ENCODE measurements at regions not wholly inside any gene's neighbourhood (a gene's known extent, or its start where the extent isn't known, plus 50 kb on each side); places are given as distances from the start of the nearest gene placed in this dataset.
"Not testable (repeated sequence)": the region's sequence is repeated elsewhere in the genome, so short reads cannot be mapped to it uniquely, and the experiment has no call there.

GRCh38 chr2:37576831-37577230 is 94.6 kb downstream of the CDC42EP3 start:
- intact Hi-C loops (cut with DNase I) = no loop called here

GRCh38 chr2:37579192-37579713 is 92.2 kb downstream of the CDC42EP3 start:
- no peak for TF ChIP-seq CTCF (IDR thresholded peaks at IDR 0.05)
- intact Hi-C loops (cut with DNase I) = no loop called here
- no peak for DNase-seq
- H3K27ac ChIP-seq = no peak overlapping the region
- H3K36me3 ChIP-seq = no peaks in the 10 kb centered on the region
- H3K4me1 ChIP-seq = peaks cover 13% of the 10 kb centered on the region
- H3K27me3 ChIP-seq (ENCODE audit: low read depth) = no peaks in the 10 kb centered on the region
- ATAC-seq = no peak
- no peak overlapping the region for H3K4me3 ChIP-seq
- no peaks in the 10 kb centered on the region for H3K9me3 ChIP-seq

More at GRCh38 chr2:37576831-37577230, 94.6 kb downstream of the CDC42EP3 start:
- H3K4me1 ChIP-seq = no peaks in the 10 kb centered on the region
- no peaks in the 10 kb centered on the region for H3K9me3 ChIP-seq
- no peak for ATAC-seq
- no peak overlapping the region for H3K27ac ChIP-seq
- TF ChIP-seq CTCF (IDR thresholded peaks at IDR 0.05) = no peak
- H3K4me3 ChIP-seq = no peak overlapping the region
- no peaks in the 10 kb centered on the region for H3K36me3 ChIP-seq
- no peaks in the 10 kb centered on the region for H3K27me3 ChIP-seq (ENCODE audit: low read depth)
- no peak for DNase-seq

GRCh38 chr2:37579949-37580348 is 91.5 kb downstream of the CDC42EP3 start:
- H3K36me3 ChIP-seq; H3K9me3 ChIP-seq; intact Hi-C loops (cut with DNase I); H3K27me3 ChIP-seq (ENCODE audit: low read depth); H3K4me3 ChIP-seq; H3K27ac ChIP-seq; DNase-seq; ATAC-seq: not testable (repeated sequence)
- peaks cover 20% of the 10 kb centered on the region for H3K4me1 ChIP-seq

- intact Hi-C loops (cut with DNase I) = no loop called here
- ATAC-seq (no peak), DNase-seq (no peak)
- Histone ChIP-seq H3K27me3 (ENCODE audit: low read depth) (no peaks in the 10 kb centered on the region), H3K4me1 (peaks cover 34% of the 10 kb centered on the region), H3K36me3 (no peaks in the 10 kb centered on the region), H3K9me3 (no peaks in the 10 kb centered on the region), H3K27ac (no peak overlapping the region), H3K4me3 (no peak overlapping the region)
- TF ChIP-seq CTCF (IDR thresholded peaks at IDR 0.05) = no peak
These were observed 90.0 kb downstream of the CDC42EP3 start for GRCh38 chr2:37581433-37581832.

- H3K36me3 ChIP-seq = no peaks in the 10 kb centered on the region
- peaks cover 43% of the 10 kb centered on the region for H3K4me1 ChIP-seq
- no peak overlapping the region for H3K4me3 ChIP-seq
- ATAC-seq = no peak
- intact Hi-C loops (cut with DNase I) = no loop called here
- no peak overlapping the region for H3K27ac ChIP-seq
- no peaks in the 10 kb centered on the region for H3K27me3 ChIP-seq (ENCODE audit: low read depth)
- no peak for TF ChIP-seq CTCF (IDR thresholded peaks at IDR 0.05)
- DNase-seq = no peak
- H3K9me3 ChIP-seq = no peaks in the 10 kb centered on the region
These were observed 88.8 kb downstream of the CDC42EP3 start for GRCh38 chr2:37582481-37583220.

GRCh38 chr2:37583402-37583801 is 88.0 kb downstream of the CDC42EP3 start:
- Histone ChIP-seq H3K9me3 (no peaks in the 10 kb centered on the region), H3K4me3 (no peak overlapping the region), H3K27me3 (ENCODE audit: low read depth) (no peaks in the 10 kb centered on the region), H3K36me3 (no peaks in the 10 kb centered on the region), H3K27ac (no peak overlapping the region), H3K4me1 (peaks cover 50% of the 10 kb centered on the region)
- DNase-seq (no peak), ATAC-seq (no peak)
- TF ChIP-seq CTCF (IDR thresholded peaks at IDR 0.05) = no peak
- intact Hi-C loops (cut with DNase I) = no loop called here

All from lower lobe of right lung (tissue), 2 donors.